ENCODE measurements at regions not wholly inside any gene's neighbourhood (a gene's known extent, or its start where the extent isn't known, plus 50 kb on each side); places are given as distances from the start of the nearest gene placed in this dataset.

GRCh38 chr4:147049946-147050345, 104.3 kb upstream of the TTC29 start:
- TF ChIP-seq YY1 (IDR thresholded peaks at IDR 0.05; ENCODE audit: insufficient read depth, insufficient read length) (no peak), ZNF274 (IDR thresholded peaks at IDR 0.05; ENCODE audit: low read depth, low read length) (no peak), SUZ12 (IDR thresholded peaks at IDR 0.05; ENCODE audit: extremely low read depth, insufficient read depth, insufficient read length) (no peak)

Data from NT2/D1 (cell line).